HCT116 (cell line): ENCODE measurements at regions not wholly inside any gene's neighbourhood (a gene's known extent, or its start where the extent isn't known, plus 50 kb on each side); places are given as distances from the start of the nearest gene placed in this dataset.

Experiments
- ATAC-seq: fragments of 200-7000 bp; cut with Tn5 transposase; 2 replicates; pipeline ENCODE4 v1.9.1; 2020; ENCODE audit warnings: mild to moderate bottlenecking, moderate library complexity
- BruUV-seq: library from RNA; stranded (reverse); fragments of 400-500 nt; replicated peaks from 2 replicates; lab custom pipeline; 2021; lab: Mats Ljungman, UMichigan
- CTCF ChIA-PET: fragments of 300-600 bp; sonication (Branson Sonifier 250); formaldehyde crosslinking; loops from one replicate; lab custom pipeline; 2021; ENCODE audit warnings: antibody characterized with exemption; lab: Charles Lee
- POLR2A ChIA-PET: fragments of 300-600, 350-600 bp; sonication (Branson Sonifier 250); formaldehyde crosslinking; loops from one replicate; lab custom pipeline; 2021; ENCODE audit warnings: antibody characterized with exemption; lab: Charles Lee
- RAD21 ChIA-PET, 2 experiments: fragments of 300-600 bp; sonication (Branson Sonifier 250); formaldehyde crosslinking; loops; one replicate each; lab custom pipeline; 2023; ENCODE audit warnings: low total read pairs in 2 of 2; ENCODE audit not compliant: uncharacterized antibody in 2 of 2, unreplicated experiment in 2 of 2, low non-redundant PET in 1 of 2; lab: Charles Lee
- DNase-seq: peaks from one replicate; pipeline ENCODE4 v3.0.0-alpha.2; 2010; ENCODE audit warnings: low read depth, low spot score
- H2AFZ ChIP-seq: fragments of 200-600 bp; shearing (Covaris generic), sonication (generic); 2 replicates; pipeline ENCODE4 v1.6.1; 2017; ENCODE audit warnings: low read depth, mixed run types, mixed read lengths, antibody characterized with exemption, low read length; ENCODE audit not compliant: poor library complexity, severe bottlenecking
- H3K27ac ChIP-seq: 2 replicates; pipeline ENCODE4 v1.5.1; 2012; ENCODE audit warnings: low read depth, low read length
- H3K27me3 ChIP-seq: fragments of 200-600 bp; sonication (generic); 2 replicates; pipeline ENCODE4 v1.6.1; 2016; ENCODE audit warnings: mixed run types, low read length, mixed read lengths; ENCODE audit not compliant: insufficient read depth
- H3K36me3 ChIP-seq, 2 experiments: fragments of 200-500 bp in 1 of 2; fragments of 200-600 bp in 1 of 2; sonication (Bioruptor generic) in 1 of 2; sonication (generic) in 1 of 2; 2 replicates each; pipeline versions ENCODE4 v1.5.1 to v1.6.1; 2014 to 2016; ENCODE audit warnings: low read length in 2 of 2, inconsistent platforms in 1 of 2, mixed read lengths in 1 of 2, mixed run types in 1 of 2; ENCODE audit not compliant: insufficient read depth in 2 of 2, control insufficient read depth in 1 of 2
- H3K4me1 ChIP-seq, 2 experiments: fragments of 200-600 bp in 1 of 2; sonication (generic) in 1 of 2; 2 replicates each; pipeline versions ENCODE4 v1.5.1 to v1.6.1; 2012 to 2017; ENCODE audit warnings: low read length in 2 of 2, inconsistent platforms in 1 of 2, mild to moderate bottlenecking in 1 of 2, mixed read lengths in 1 of 2, mixed run types in 1 of 2, moderate library complexity in 1 of 2; ENCODE audit not compliant: insufficient read depth in 2 of 2, control insufficient read depth in 1 of 2
- H3K4me2 ChIP-seq: fragments of 200-600 bp; sonication (generic); 2 replicates; pipeline ENCODE4 v1.6.1; 2017; ENCODE audit warnings: mixed run types, low read length, mixed read lengths
- H3K4me3 ChIP-seq, 2 experiments: fragments of 200-600 bp in 1 of 2; sonication (generic) in 1 of 2; replicated peaks in 1 of 2; 2 replicates each; pipeline ENCODE4 v1.5.1; 2011 to 2016; ENCODE audit warnings: low read length in 2 of 2, control low read depth in 1 of 2, low read depth in 1 of 2, mild to moderate bottlenecking in 1 of 2, mixed read lengths in 1 of 2, mixed run types in 1 of 2
- H3K79me2 ChIP-seq: fragments of 200-600 bp; sonication (generic); 2 replicates; pipeline ENCODE4 v1.6.1; 2017; ENCODE audit warnings: mild to moderate bottlenecking, mixed run types, low read length, moderate library complexity, mixed read lengths; ENCODE audit not compliant: insufficient read depth
- H3K9ac ChIP-seq: fragments of 200-600 bp; sonication (generic); 2 replicates; pipeline ENCODE4 v1.6.1; 2016; ENCODE audit warnings: low read length, mixed read lengths
- H3K9me2 ChIP-seq: fragments of 200-600 bp; sonication (generic), shearing (Covaris generic); 2 replicates; pipeline ENCODE4 v1.6.1; 2017; ENCODE audit warnings: mixed run types, mild to moderate bottlenecking, moderate library complexity; ENCODE audit not compliant: insufficient read depth
- H3K9me3 ChIP-seq, 2 experiments: fragments of 200-500 bp in 1 of 2; fragments of 200-600 bp in 1 of 2; sonication (Bioruptor generic) in 1 of 2; sonication (generic) in 1 of 2; 2 replicates each; pipeline ENCODE4 v1.6.1; 2014 to 2017; ENCODE audit warnings: low read length in 2 of 2, mixed read lengths in 2 of 2, inconsistent platforms in 1 of 2, low read depth in 1 of 2, mild to moderate bottlenecking in 1 of 2, mixed run types in 1 of 2, moderate library complexity in 1 of 2; ENCODE audit not compliant: control insufficient read depth in 1 of 2, insufficient read depth in 1 of 2
- H4K20me1 ChIP-seq: fragments of 200-600 bp; sonication (generic), shearing (Covaris generic); 2 replicates; pipeline ENCODE4 v1.6.1; 2017; ENCODE audit warnings: mixed run types, mild to moderate bottlenecking, moderate library complexity; ENCODE audit not compliant: insufficient read depth
- ELF1 ChIP-seq: IDR thresholded peaks from 2 replicates; pipeline ENCODE4 v1.6.1; 2012; ENCODE audit warnings: low read depth, borderline replicate concordance
- FOSL1 ChIP-seq: IDR thresholded peaks from 2 replicates; pipeline ENCODE4 v1.6.1; 2012; ENCODE audit warnings: low read depth
- POLR2A ChIP-seq: IDR thresholded peaks from 2 replicates; pipeline ENCODE4 v1.7.0; 2011; ENCODE audit warnings: borderline replicate concordance; ENCODE audit not compliant: insufficient read depth, insufficient read length; ENCODE audit errors: extremely low read depth
- TCF7L2 ChIP-seq: IDR thresholded peaks from 2 replicates; pipeline ENCODE4 v1.7.0; 2011; ENCODE audit warnings: borderline replicate concordance, inconsistent platforms; ENCODE audit not compliant: insufficient read depth, insufficient read length; ENCODE audit errors: extremely low read depth
- ZNF274 ChIP-seq: fragments of 200-500 bp; sonication (Bioruptor generic); IDR thresholded peaks from 2 replicates; pipeline ENCODE4 v1.6.1; 2014; ENCODE audit warnings: mild to moderate bottlenecking, low read depth, low read length, inconsistent platforms
- intact Hi-C: fragments of 100-400 bp; cut with micrococcal nuclease; formaldehyde crosslinking; loops from 2 replicates; pipeline ENCODE4 v1.10.0; 2022
- TF ChIP-seq, protein P1 (sequence below): IDR thresholded peaks from 2 replicates; pipeline ENCODE4 v1.6.1; 2012; ENCODE audit warnings: low read depth

DNA sequence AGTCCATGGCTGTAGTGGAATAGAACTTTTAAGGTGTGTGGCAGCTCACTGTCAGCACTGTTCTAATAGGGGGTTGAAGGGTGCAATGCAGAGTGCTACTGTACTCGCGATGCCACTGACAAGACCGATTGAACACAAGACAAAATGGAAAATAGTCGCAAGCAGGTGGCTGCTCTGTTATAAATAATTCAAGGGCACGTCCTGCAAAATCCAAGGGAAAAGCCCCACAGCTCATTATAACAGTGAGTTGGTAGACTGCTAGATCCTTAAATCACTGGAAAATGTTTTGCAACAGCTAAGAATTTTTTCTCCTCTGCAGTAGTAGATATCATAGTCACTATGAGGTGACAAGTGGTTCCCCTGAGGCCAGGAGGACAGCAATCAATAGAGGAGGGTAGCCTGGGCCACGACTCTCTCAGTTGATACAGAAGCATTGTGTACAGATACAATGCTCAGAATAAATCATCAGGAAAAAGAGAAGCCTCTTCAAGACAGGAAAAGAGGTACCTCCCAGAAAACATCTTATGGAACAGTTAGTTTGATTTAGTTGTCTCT lies 926.3 kb downstream of the TLE4 start:
- H4K20me1 ChIP-seq: no peaks in the 10 kb centered on the region
- H3K9me2 ChIP-seq: no peaks in the 10 kb centered on the region
- no peaks in the 10 kb centered on the region for H3K36me3 ChIP-seq
- no TSS peak for BruUV-seq
- no peak overlapping the region for H2AFZ ChIP-seq
- H3K4me3 ChIP-seq: no peak overlapping the region
- no peaks in the 10 kb centered on the region for H3K4me1 ChIP-seq
- RAD21 ChIA-PET: no interaction called here
- H3K27ac ChIP-seq: no peak overlapping the region
- TF ChIP-seq ZNF274 (no peak), FOSL1 (no peak), TCF7L2 (no peak), POLR2A (no peak), ELF1 (no peak)
- TF ChIP-seq, protein P1, sequence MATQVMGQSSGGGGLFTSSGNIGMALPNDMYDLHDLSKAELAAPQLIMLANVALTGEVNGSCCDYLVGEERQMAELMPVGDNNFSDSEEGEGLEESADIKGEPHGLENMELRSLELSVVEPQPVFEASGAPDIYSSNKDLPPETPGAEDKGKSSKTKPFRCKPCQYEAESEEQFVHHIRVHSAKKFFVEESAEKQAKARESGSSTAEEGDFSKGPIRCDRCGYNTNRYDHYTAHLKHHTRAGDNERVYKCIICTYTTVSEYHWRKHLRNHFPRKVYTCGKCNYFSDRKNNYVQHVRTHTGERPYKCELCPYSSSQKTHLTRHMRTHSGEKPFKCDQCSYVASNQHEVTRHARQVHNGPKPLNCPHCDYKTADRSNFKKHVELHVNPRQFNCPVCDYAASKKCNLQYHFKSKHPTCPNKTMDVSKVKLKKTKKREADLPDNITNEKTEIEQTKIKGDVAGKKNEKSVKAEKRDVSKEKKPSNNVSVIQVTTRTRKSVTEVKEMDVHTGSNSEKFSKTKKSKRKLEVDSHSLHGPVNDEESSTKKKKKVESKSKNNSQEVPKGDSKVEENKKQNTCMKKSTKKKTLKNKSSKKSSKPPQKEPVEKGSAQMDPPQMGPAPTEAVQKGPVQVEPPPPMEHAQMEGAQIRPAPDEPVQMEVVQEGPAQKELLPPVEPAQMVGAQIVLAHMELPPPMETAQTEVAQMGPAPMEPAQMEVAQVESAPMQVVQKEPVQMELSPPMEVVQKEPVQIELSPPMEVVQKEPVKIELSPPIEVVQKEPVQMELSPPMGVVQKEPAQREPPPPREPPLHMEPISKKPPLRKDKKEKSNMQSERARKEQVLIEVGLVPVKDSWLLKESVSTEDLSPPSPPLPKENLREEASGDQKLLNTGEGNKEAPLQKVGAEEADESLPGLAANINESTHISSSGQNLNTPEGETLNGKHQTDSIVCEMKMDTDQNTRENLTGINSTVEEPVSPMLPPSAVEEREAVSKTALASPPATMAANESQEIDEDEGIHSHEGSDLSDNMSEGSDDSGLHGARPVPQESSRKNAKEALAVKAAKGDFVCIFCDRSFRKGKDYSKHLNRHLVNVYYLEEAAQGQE: no peak
- no peaks in the 10 kb centered on the region for H3K27me3 ChIP-seq
- no peaks in the 10 kb centered on the region for H3K79me2 ChIP-seq
- ATAC-seq (no peak), DNase-seq (no peak)
- POLR2A ChIA-PET: no interaction called here
- H3K9ac ChIP-seq: no peak overlapping the region
- no peak overlapping the region for H3K4me2 ChIP-seq
- intact Hi-C loops: no loop called here
- CTCF ChIA-PET: no interaction called here
- H3K9me3 ChIP-seq: peaks cover 11 to 15% of the 10 kb centered on the region in 2 experiments; a peak in 2 of 4 replicates
